NOMO-1 treated with dmso at 0.1 percent for 144 hours (cell line): ENCODE measurements at regions not wholly inside any gene's neighbourhood (a gene's known extent, or its start where the extent isn't known, plus 50 kb on each side); places are given as distances from the start of the nearest gene placed in this dataset.
A peak's percentile ranks its signal among the peaks of the same experiment; 100 is the strongest.

ENCODE experiments used
- DNase-seq: peaks from one replicate; lab custom pipeline; 2025; ENCODE audit not compliant: unreplicated experiment; lab: John Stamatoyannopoulos, UW

GRCh38 chrX:138775517-138775916 is 64.0 kb upstream of the FGF13 start:
- no peak for DNase-seq

- peak; percentile 25 for DNase-seq
Observed at GRCh38 chrX:138771047-138771446, 59.5 kb upstream of the FGF13 start.

DNA sequence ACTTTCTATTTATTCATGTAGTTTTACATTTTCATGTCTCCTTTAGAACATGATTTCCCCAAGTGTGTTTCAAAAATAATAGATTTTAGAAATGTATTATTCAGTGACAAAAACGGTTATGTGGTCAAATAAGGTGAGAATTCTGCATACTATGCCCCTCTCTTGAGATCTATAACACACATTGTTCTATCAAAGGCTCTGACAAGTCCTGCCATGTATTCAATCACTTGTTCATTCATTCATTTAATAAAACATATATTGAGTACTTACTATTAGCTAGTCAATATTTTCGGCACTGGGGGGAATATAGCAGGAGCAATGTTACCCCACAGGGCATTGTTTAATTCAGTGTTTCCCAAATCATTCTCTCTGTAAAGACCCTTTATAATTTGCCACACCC is 58.4 kb upstream of the FGF13 start:
- no peak for DNase-seq

- DNase-seq, result no peak
Observed at GRCh38 chrX:138765051-138765450, 53.5 kb upstream of the FGF13 start.

GRCh38 chrX:138763761-138764160 is 52.2 kb upstream of the FGF13 start:
- DNase-seq, result no peak

GRCh38 chrX:138761380-138761779 is 49.9 kb upstream of the FGF13 start:
- no peak for DNase-seq
